PC-3 (cell line): ENCODE measurements at regions not wholly inside any gene's neighbourhood (a gene's known extent, or its start where the extent isn't known, plus 50 kb on each side); places are given as distances from the start of the nearest gene placed in this dataset.

Experiments used
- ATAC-seq: fragments of 200-7000 bp; cut with Tn5 transposase; 2 replicates; pipeline ENCODE4 v1.9.1; 2020; ENCODE audit warnings: mild to moderate bottlenecking, moderate library complexity
- BruUV-seq: library from RNA; stranded (reverse); fragments of 400-500 nt; replicated peaks from 2 replicates; lab custom pipeline; 2021; lab: Mats Ljungman, UMichigan
- CTCF ChIA-PET: fragments of 300-600 bp; sonication (Branson Sonifier 250); formaldehyde crosslinking; loops from one replicate; lab custom pipeline; 2022; ENCODE audit warnings: antibody characterized with exemption; lab: Charles Lee
- POLR2A ChIA-PET: fragments of 300-600 bp; sonication (Branson Sonifier 250); formaldehyde crosslinking; loops from one replicate; lab custom pipeline; 2022; ENCODE audit warnings: antibody characterized with exemption; ENCODE audit not compliant: unreplicated experiment; lab: Charles Lee
- DNase-seq: peaks from one replicate; pipeline ENCODE4 v3.0.0-alpha.2; 2015
- H2AFZ ChIP-seq: fragments of 300-600 bp; sonication (generic); 2 replicates; pipeline ENCODE4 v1.6.0; 2016; ENCODE audit warnings: antibody characterized with exemption, low read length
- H3F3A ChIP-seq: fragments of 300-600 bp; sonication (generic); one replicate; pipeline ENCODE4 v1.6.0; 2017; ENCODE audit warnings: antibody characterized with exemption, low read length, control low read depth, mild to moderate bottlenecking; ENCODE audit not compliant: unreplicated experiment
- H3K27ac ChIP-seq: fragments of 300-600 bp; sonication (generic); 2 replicates; pipeline ENCODE4 v1.5.1; 2016; ENCODE audit warnings: mild to moderate bottlenecking, low read length
- H3K27me3 ChIP-seq: fragments of 300-600 bp; sonication (generic); 2 replicates; pipeline ENCODE4 v1.6.1; 2016; ENCODE audit warnings: low read length, mixed read lengths
- H3K36me3 ChIP-seq: fragments of 300-600 bp; sonication (generic); 2 replicates; pipeline ENCODE4 v1.6.1; 2016; ENCODE audit warnings: low read depth, mixed run types, low read length, mixed read lengths
- H3K4me1 ChIP-seq: fragments of 300-600 bp; sonication (generic); 2 replicates; pipeline ENCODE4 v1.5.1; 2016; ENCODE audit warnings: low read length; ENCODE audit not compliant: insufficient read depth
- H3K4me2 ChIP-seq: fragments of 300-600 bp; sonication (generic); 2 replicates; pipeline ENCODE4 v1.6.0; 2016; ENCODE audit warnings: low read length
- H3K4me3 ChIP-seq: fragments of 300-600 bp; sonication (generic); 2 replicates; pipeline ENCODE4 v1.5.1; 2016; ENCODE audit warnings: mild to moderate bottlenecking, low read length, mixed read lengths
- H3K79me2 ChIP-seq: fragments of 300-600 bp; sonication (generic); 2 replicates; pipeline ENCODE4 v1.6.1; 2017; ENCODE audit warnings: low read length, mixed read lengths
- H3K9ac ChIP-seq: fragments of 300-600 bp; sonication (generic); 2 replicates; pipeline ENCODE4 v1.6.0; 2016; ENCODE audit warnings: mild to moderate bottlenecking, low read length
- H3K9me2 ChIP-seq: fragments of 300-600 bp; sonication (generic); replicated peaks from 2 replicates; pipeline ENCODE4 v1.6.1; 2016; ENCODE audit warnings: mixed run types, low read length, mixed read lengths
- H3K9me3 ChIP-seq: fragments of 300-600 bp; sonication (generic); 2 replicates; pipeline ENCODE4 v1.6.1; 2016; ENCODE audit warnings: low read length, mixed read lengths
- H4K20me1 ChIP-seq: fragments of 300-600 bp; sonication (generic); 2 replicates; pipeline ENCODE4 v1.6.1; 2016; ENCODE audit warnings: low read length, mixed read lengths
- EZH2 ChIP-seq: fragments of 300-600 bp; sonication (generic); IDR thresholded peaks from one replicate; pipeline ENCODE4 v1.6.1; 2017; ENCODE audit warnings: antibody characterized with exemption, mild to moderate bottlenecking, low read length; ENCODE audit not compliant: unreplicated experiment
- EZH2phosphoT487 ChIP-seq: fragments of 300-600 bp; sonication (generic); IDR thresholded peaks from 2 replicates; pipeline ENCODE4 v1.6.1; 2018; ENCODE audit warnings: mild to moderate bottlenecking, antibody characterized with exemption, low read length, borderline replicate concordance
- intact Hi-C: fragments of 100-400 bp; cut with micrococcal nuclease; formaldehyde crosslinking; loops from 2 replicates; pipeline ENCODE4 v1.9.0; 2023
- TF ChIP-seq, protein P1 (sequence below): fragments of 300-600 bp; sonication (generic); conservative IDR thresholded peaks from 2 replicates; pipeline ENCODE4 v1.5.1; 2017; ENCODE audit warnings: antibody characterized with exemption, low read depth, mild to moderate bottlenecking, low read length

DNA sequence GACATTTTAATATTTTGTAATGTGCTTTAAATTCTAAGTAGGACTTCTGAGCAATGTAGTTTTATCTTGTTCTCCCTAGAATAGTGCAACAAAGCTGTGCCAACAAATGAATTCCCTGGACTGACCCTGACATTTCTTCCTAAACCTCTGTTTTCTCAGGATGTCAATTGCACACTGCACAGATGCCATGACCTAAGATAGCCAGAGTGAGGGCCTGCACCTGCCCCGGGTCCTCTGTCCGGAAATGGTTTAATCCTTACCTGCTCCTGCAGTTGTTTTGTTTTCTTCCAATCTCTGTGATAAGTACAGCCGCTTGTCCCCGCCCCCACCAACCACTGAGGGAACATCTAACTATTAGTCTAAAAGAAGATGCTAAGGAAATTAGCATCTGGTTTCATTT is 831.5 kb downstream of the GALC start:
- H3K4me3 ChIP-seq, result no peak overlapping the region
- no peaks in the 10 kb centered on the region for H3K36me3 ChIP-seq
- POLR2A ChIA-PET, result no interaction called here
- no peaks in the 10 kb centered on the region for H3K9me2 ChIP-seq
- no TSS peak for BruUV-seq
- no peak for TF ChIP-seq EZH2
- TF ChIP-seq, protein P1, sequence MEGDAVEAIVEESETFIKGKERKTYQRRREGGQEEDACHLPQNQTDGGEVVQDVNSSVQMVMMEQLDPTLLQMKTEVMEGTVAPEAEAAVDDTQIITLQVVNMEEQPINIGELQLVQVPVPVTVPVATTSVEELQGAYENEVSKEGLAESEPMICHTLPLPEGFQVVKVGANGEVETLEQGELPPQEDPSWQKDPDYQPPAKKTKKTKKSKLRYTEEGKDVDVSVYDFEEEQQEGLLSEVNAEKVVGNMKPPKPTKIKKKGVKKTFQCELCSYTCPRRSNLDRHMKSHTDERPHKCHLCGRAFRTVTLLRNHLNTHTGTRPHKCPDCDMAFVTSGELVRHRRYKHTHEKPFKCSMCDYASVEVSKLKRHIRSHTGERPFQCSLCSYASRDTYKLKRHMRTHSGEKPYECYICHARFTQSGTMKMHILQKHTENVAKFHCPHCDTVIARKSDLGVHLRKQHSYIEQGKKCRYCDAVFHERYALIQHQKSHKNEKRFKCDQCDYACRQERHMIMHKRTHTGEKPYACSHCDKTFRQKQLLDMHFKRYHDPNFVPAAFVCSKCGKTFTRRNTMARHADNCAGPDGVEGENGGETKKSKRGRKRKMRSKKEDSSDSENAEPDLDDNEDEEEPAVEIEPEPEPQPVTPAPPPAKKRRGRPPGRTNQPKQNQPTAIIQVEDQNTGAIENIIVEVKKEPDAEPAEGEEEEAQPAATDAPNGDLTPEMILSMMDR, result no peak
- TF ChIP-seq EZH2phosphoT487, result no peak
- H3F3A ChIP-seq, result no peaks in the 10 kb centered on the region
- H3K27me3 ChIP-seq, result no peaks in the 10 kb centered on the region
- no peaks in the 10 kb centered on the region for H4K20me1 ChIP-seq
- H3K4me1 ChIP-seq, result no peaks in the 10 kb centered on the region
- no peak overlapping the region for H3K27ac ChIP-seq
- H3K79me2 ChIP-seq, result no peaks in the 10 kb centered on the region
- intact Hi-C loops, result no loop called here
- ATAC-seq, result no peak
- no peak overlapping the region for H2AFZ ChIP-seq
- no peak overlapping the region for H3K4me2 ChIP-seq
- H3K9me3 ChIP-seq, result no peaks in the 10 kb centered on the region; the same call in 1 of the 2 replicates
- CTCF ChIA-PET, result no interaction called here
- no peak overlapping the region for H3K9ac ChIP-seq
- no peak for DNase-seq

DNA sequence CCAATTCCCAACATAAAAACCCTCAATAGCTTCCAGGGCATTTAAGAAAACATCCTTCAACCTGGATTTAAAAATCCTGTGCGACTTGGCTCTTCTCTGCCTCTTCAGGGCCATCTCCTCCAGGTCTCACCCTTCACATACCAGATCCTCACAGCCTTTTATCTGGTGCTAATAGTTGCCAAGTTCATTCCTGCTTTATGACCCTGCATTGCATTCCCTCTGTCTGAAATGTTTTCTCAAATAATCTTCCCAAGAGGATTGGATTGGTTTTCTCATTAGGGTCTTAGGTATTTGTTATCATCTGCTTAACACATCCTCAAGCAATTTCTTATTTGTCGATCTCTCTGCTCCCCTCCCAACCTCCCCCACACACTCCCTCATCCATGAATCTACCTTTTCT is 832.0 kb downstream of the GALC start:
- no peaks in the 10 kb centered on the region for H3K9me2 ChIP-seq
- no peaks in the 10 kb centered on the region for H3K27me3 ChIP-seq
- no peak overlapping the region for H3K4me3 ChIP-seq
- H3K9ac ChIP-seq, result no peak overlapping the region
- DNase-seq, result no peak
- no peaks in the 10 kb centered on the region for H4K20me1 ChIP-seq
- POLR2A ChIA-PET, result no interaction called here
- no TSS peak for BruUV-seq
- H2AFZ ChIP-seq, result no peak overlapping the region
- H3K4me2 ChIP-seq, result no peak overlapping the region
- CTCF ChIA-PET, result no interaction called here
- TF ChIP-seq, protein P1, result no peak
- TF ChIP-seq EZH2phosphoT487, result no peak
- no peak for TF ChIP-seq EZH2
- H3K79me2 ChIP-seq, result no peaks in the 10 kb centered on the region
- intact Hi-C loops, result no loop called here
- no peaks in the 10 kb centered on the region; the same call in 1 of the 2 replicates for H3K9me3 ChIP-seq
- no peak for ATAC-seq
- H3K4me1 ChIP-seq, result no peaks in the 10 kb centered on the region
- no peaks in the 10 kb centered on the region for H3F3A ChIP-seq
- H3K27ac ChIP-seq, result no peak overlapping the region
- H3K36me3 ChIP-seq, result no peaks in the 10 kb centered on the region

DNA sequence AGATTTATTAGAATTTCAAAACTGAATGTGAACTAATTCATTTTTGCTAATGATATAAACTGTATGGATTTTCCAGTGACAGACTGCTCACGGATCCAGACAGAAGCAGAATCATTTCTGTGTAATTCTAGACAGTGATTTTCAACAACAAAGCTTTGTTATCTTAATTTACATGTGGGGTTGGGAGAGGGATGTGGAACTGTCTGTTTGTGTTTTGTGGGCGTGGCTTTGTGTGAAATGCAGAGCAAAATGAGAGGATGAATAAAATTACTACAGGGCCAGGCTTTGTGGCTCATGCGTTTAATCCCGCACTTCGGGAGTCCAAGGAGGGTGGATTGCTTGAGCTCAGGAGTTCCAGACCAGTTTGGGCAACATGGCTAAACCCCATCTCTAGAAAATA is 834.7 kb downstream of the GALC start:
- TF ChIP-seq EZH2, result no peak
- TF ChIP-seq EZH2phosphoT487, result no peak
- TF ChIP-seq, protein P1, result no peak
- no peaks in the 10 kb centered on the region for H3F3A ChIP-seq
- no peaks in the 10 kb centered on the region for H4K20me1 ChIP-seq
- no peak overlapping the region for H2AFZ ChIP-seq
- DNase-seq (no peak), ATAC-seq (no peak)
- H3K4me1 ChIP-seq, result no peaks in the 10 kb centered on the region
- no peaks in the 10 kb centered on the region for H3K9me2 ChIP-seq
- H3K27me3 ChIP-seq, result no peaks in the 10 kb centered on the region
- no peak overlapping the region for H3K9ac ChIP-seq
- H3K4me3 ChIP-seq, result no peak overlapping the region
- no TSS peak for BruUV-seq
- ChIA-PET POLR2A (no interaction called here), CTCF (no interaction called here)
- intact Hi-C loops, result no loop called here
- no peaks in the 10 kb centered on the region for H3K79me2 ChIP-seq
- H3K4me2 ChIP-seq, result no peak overlapping the region
- H3K27ac ChIP-seq, result no peak overlapping the region
- no peaks in the 10 kb centered on the region for H3K36me3 ChIP-seq
- H3K9me3 ChIP-seq, result peaks cover 5% of the 10 kb centered on the region; the same call in 1 of the 2 replicates
